GM12878 (cell line): ENCODE measurements at regions not wholly inside any gene's neighbourhood (a gene's known extent, or its start where the extent isn't known, plus 50 kb on each side); places are given as distances from the start of the nearest gene placed in this dataset.

Experiments
- ATAC-seq: fragments of 200-7000 bp; cut with Tn5 transposase; 3 replicates; pipeline ENCODE4 v1.9.1; 2020; ENCODE audit warnings: mild to moderate bottlenecking, moderate library complexity
- BruUV-seq: library from RNA; stranded (reverse); fragments of 400-500 nt; replicated peaks from 2 replicates; lab custom pipeline; 2021; lab: Mats Ljungman, UMichigan
- CTCF ChIA-PET: fragments of 300-600 bp; sonication (Branson Sonifier 250); formaldehyde crosslinking; extraction: SDS; loops from one replicate; lab custom pipeline; 2021; ENCODE audit warnings: inconsistent platforms; lab: Yijun Ruan, JAX
- POLR2A ChIA-PET: fragments of 350-600 bp; formaldehyde crosslinking; extraction: SDS; loops from one replicate; lab custom pipeline; 2021; ENCODE audit warnings: inconsistent platforms; lab: Charles Lee
- RAD21 ChIA-PET: fragments of 300-600 bp; sonication (Branson Sonifier 250); formaldehyde crosslinking; loops from one replicate; lab custom pipeline; 2023; ENCODE audit warnings: antibody characterized with exemption; ENCODE audit not compliant: unreplicated experiment; lab: Charles Lee
- SMC1A ChIA-PET: fragments of 300-600 bp; sonication (Branson Sonifier 250); formaldehyde crosslinking; loops from one replicate; lab custom pipeline; 2023; ENCODE audit not compliant: unreplicated experiment, uncharacterized antibody; lab: Charles Lee
- DNase-seq: peaks from one replicate; pipeline ENCODE4 v3.0.0-alpha.2; 2011; ENCODE audit warnings: low read depth, low spot score
- FAIRE-seq: peaks from 3 replicates; lab custom pipeline; 2011; peaks lifted over from hg19 to GRCh38; lab: Jason Lieb, UNC
- H2AFZ ChIP-seq: 2 replicates; pipeline ENCODE4 v1.6.0; 2011; ENCODE audit warnings: low read depth, low read length, control low read depth; ENCODE audit not compliant: control insufficient read depth
- H3K27ac ChIP-seq: 2 replicates; pipeline ENCODE4 v1.5.1; 2011; ENCODE audit warnings: control low read depth; ENCODE audit not compliant: control insufficient read depth, insufficient read depth
- H3K27me3 ChIP-seq, 2 experiments: replicated peaks in 1 of 2; 2 replicates each; pipeline versions ENCODE4 v1.6.0 to v1.6.1; 2011; ENCODE audit warnings: low read length in 1 of 2; ENCODE audit not compliant: control insufficient read depth in 2 of 2, insufficient read depth in 2 of 2
- H3K36me3 ChIP-seq, 2 experiments: 2 replicates each; pipeline ENCODE4 v1.5.1; 2011; ENCODE audit warnings: low read length in 1 of 2; ENCODE audit not compliant: control insufficient read depth in 2 of 2, insufficient read depth in 2 of 2
- H3K4me1 ChIP-seq: 2 replicates; pipeline ENCODE4 v1.6.1; 2011; ENCODE audit warnings: mild to moderate bottlenecking, low read length, moderate library complexity, mixed read lengths; ENCODE audit not compliant: control insufficient read depth, insufficient read depth
- H3K4me2 ChIP-seq: 2 replicates; pipeline ENCODE4 v1.6.0; 2011; ENCODE audit warnings: control low read depth; ENCODE audit not compliant: control insufficient read depth, insufficient read depth
- H3K4me3 ChIP-seq: fragments of 200-600 bp; sonication (generic); 2 replicates; pipeline ENCODE4 v1.5.1; 2016
- H3K79me2 ChIP-seq: 2 replicates; pipeline ENCODE4 v1.6.0; 2011; ENCODE audit warnings: low read length; ENCODE audit not compliant: control insufficient read depth, insufficient read depth
- H3K9ac ChIP-seq: 2 replicates; pipeline ENCODE4 v1.8.0; 2011; ENCODE audit warnings: low read length, control low read depth, mixed read lengths; ENCODE audit not compliant: control insufficient read depth, insufficient read depth
- H3K9me3 ChIP-seq: replicated peaks from 3 replicates; pipeline ENCODE4 v1.5.1; 2011; ENCODE audit warnings: mild to moderate bottlenecking, low read length; ENCODE audit not compliant: control insufficient read depth, insufficient read depth
- H4K20me1 ChIP-seq: 2 replicates; pipeline ENCODE4 v1.6.0; 2011; ENCODE audit not compliant: control insufficient read depth, insufficient read depth
- ASH2L ChIP-seq: fragments of 300-600, 200-600 bp; sonication (generic); IDR thresholded peaks from 2 replicates; pipeline ENCODE4 v1.6.1; 2017; ENCODE audit warnings: low read depth, mild to moderate bottlenecking, borderline replicate concordance
- CBX3 ChIP-seq: fragments of 200-600 bp; sonication (generic); IDR thresholded peaks from 2 replicates; pipeline ENCODE4 v1.6.1; 2016; ENCODE audit warnings: low read depth, borderline replicate concordance
- EGR1 ChIP-seq, 2 experiments: IDR thresholded peaks; 1 replicate in 1 of 2; 2 replicates in 1 of 2; pipeline ENCODE4 v1.6.1; 2011 to 2012; ENCODE audit warnings: low read depth in 2 of 2, low read length in 2 of 2, borderline replicate concordance in 1 of 2, mild to moderate bottlenecking in 1 of 2, moderate library complexity in 1 of 2
- SIN3A ChIP-seq: IDR thresholded peaks from 2 replicates; pipeline ENCODE4 v1.6.1; 2012; ENCODE audit warnings: low read depth, low read length, improper control_type of control experiment
- ZBTB4 ChIP-seq: fragments of 450-650 bp; formaldehyde crosslinking; IDR thresholded peaks from 2 replicates; pipeline ENCODE4 v1.4.0; 2022; ENCODE audit warnings: mild to moderate bottlenecking, moderate library complexity
- WGBS: methylation state at CpG from one replicate; pipeline ENCODE4 v1.1.6; 2016; ENCODE audit warnings: low lambda C conversion rate; ENCODE audit not compliant: insufficient replicate concordance, insufficient coverage; ENCODE audit errors: missing lambda C conversion rate; 5-methylcytosine and 5-hydroxymethylcytosine counted together
- in situ Hi-C: fragments of 300-500 bp; cut with MboI; formaldehyde crosslinking; loops from 9 replicates; pipeline ENCODE4 v1.14.3; 2018; ENCODE audit warnings: mixed read lengths
- intact Hi-C: fragments of 100-400 bp; cut with micrococcal nuclease; formaldehyde crosslinking; loops from one replicate; pipeline ENCODE4 v1.14.2; 2022; ENCODE audit not compliant: unreplicated experiment

GRCh38 chr2:78237704-78238103 is 715.5 kb upstream of the LRRTM4 start:
- no peak for DNase-seq
- CTCF ChIA-PET, result no interaction called here
- BruUV-seq, result no TSS peak
- POLR2A ChIA-PET, result interaction anchor here (0.7 kb wide), 1 partner anchor 208 kb away, joined by 4 read pairs; no protein-coding TSS in a partner anchor
- ATAC-seq, result no peak
- Histone ChIP-seq H3K36me3 (no peaks in the 10 kb centered on the region), H3K9ac (no peak overlapping the region), H3K4me3 (no peak overlapping the region), H3K4me2 (no peak overlapping the region), H3K9me3 (no peaks in the 10 kb centered on the region), H3K79me2 (no peaks in the 10 kb centered on the region), H3K27ac (no peak overlapping the region), H2AFZ (no peak overlapping the region), H4K20me1 (no peaks in the 10 kb centered on the region), H3K4me1 (no peaks in the 10 kb centered on the region), H3K27me3 (no peaks in the 10 kb centered on the region)
- WGBS, result 75% methylated on average over 1 of the region's 1 CpG
- no peak for TF ChIP-seq SIN3A
- no peak for TF ChIP-seq EGR1 (IDR thresholded peaks at IDR 0.05; ENCODE audit: borderline replicate concordance in 1 of 2, low read depth in 2 of 2, low read length in 2 of 2)
- TF ChIP-seq CBX3, result no peak
- no peak for TF ChIP-seq ASH2L
- no peak for TF ChIP-seq ZBTB4
- intact Hi-C loops (no loop called here), in situ Hi-C loops (no loop called here)
- SMC1A ChIA-PET, result interaction anchor here (0.5 kb wide), 1 partner anchor 1970 kb away, joined by 4 read pairs; no protein-coding TSS in a partner anchor
- no peak for FAIRE-seq
- RAD21 ChIA-PET, result interaction anchor here (0.9 kb wide), 1 partner anchor 297 kb away, joined by 3 read pairs; no protein-coding TSS in a partner anchor
